Skeletal muscle tissue (tissue), 3 donors: ENCODE measurements at regions not wholly inside any gene's neighbourhood (a gene's known extent, or its start where the extent isn't known, plus 50 kb on each side); places are given as distances from the start of the nearest gene placed in this dataset.
"Not testable (repeated sequence)": the region's sequence is repeated elsewhere in the genome, so short reads cannot be mapped to it uniquely, and the experiment has no call there.

Source experiments
- H3K27ac ChIP-seq: one replicate; pipeline ENCODE4 v1.7.0; 2013; ENCODE audit warnings: mild to moderate bottlenecking, low read depth, low read length, inconsistent platforms
- H3K27me3 ChIP-seq, 3 donors: one replicate each; pipeline ENCODE4 v1.7.0; 2013; ENCODE audit warnings: low read length in 3 of 3; ENCODE audit not compliant: control insufficient read depth in 3 of 3, insufficient read depth in 3 of 3
- H3K36me3 ChIP-seq, 3 donors: one replicate each; pipeline ENCODE4 v1.7.0; 2013; ENCODE audit warnings: low read length in 3 of 3; ENCODE audit not compliant: control insufficient read depth in 3 of 3, insufficient read depth in 3 of 3
- H3K4me1 ChIP-seq, 3 donors: one replicate each; pipeline ENCODE4 v1.7.0; 2013; ENCODE audit warnings: low read length in 3 of 3, mild to moderate bottlenecking in 3 of 3; ENCODE audit not compliant: control insufficient read depth in 3 of 3, insufficient read depth in 3 of 3
- H3K4me3 ChIP-seq, 3 donors: one replicate each; pipeline ENCODE4 v1.7.0; 2013; ENCODE audit warnings: low read length in 3 of 3
- H3K9ac ChIP-seq, 3 donors: one replicate each; pipeline ENCODE4 v1.7.0; 2013; ENCODE audit warnings: low read length in 3 of 3, mild to moderate bottlenecking in 3 of 3, moderate library complexity in 2 of 3, low read depth in 1 of 3
- H3K9me3 ChIP-seq, 3 donors: one replicate each; pipeline ENCODE4 v1.7.0; 2013; ENCODE audit warnings: low read length in 3 of 3; ENCODE audit not compliant: control insufficient read depth in 3 of 3
- donor health status: Osteomylitis.

GRCh38 chr4:187118602-187119120, 395.0 kb upstream of the FAT1 start:
- no peaks in the 10 kb centered on the region for H3K27me3 ChIP-seq
- H3K27ac ChIP-seq: no peak overlapping the region
- H3K36me3 ChIP-seq: no peaks in the 10 kb centered on the region
- H3K4me1 ChIP-seq: no peaks in the 10 kb centered on the region
- no peak overlapping the region for H3K4me3 ChIP-seq
- no peak overlapping the region for H3K9ac ChIP-seq
- H3K9me3 ChIP-seq: peaks cover 0 to 3% (median 0%) of the 10 kb centered on the region in 3 donors

- H3K27me3 ChIP-seq: peaks cover 0 to 5% (median 0%) of the 10 kb centered on the region in 3 donors
- no peak overlapping the region for H3K27ac ChIP-seq
- H3K9ac ChIP-seq: no peak overlapping the region
- H3K36me3 ChIP-seq: no peaks in the 10 kb centered on the region
- no peaks in the 10 kb centered on the region for H3K4me1 ChIP-seq
- H3K9me3 ChIP-seq: no peaks in the 10 kb centered on the region
- no peak overlapping the region for H3K4me3 ChIP-seq
Measured at GRCh38 chr4:187124331-187124730, 400.7 kb upstream of the FAT1 start.

GRCh38 chr4:187125062-187125461, 401.4 kb upstream of the FAT1 start:
- H3K27ac ChIP-seq: no peak overlapping the region
- no peak overlapping the region for H3K4me3 ChIP-seq
- no peak overlapping the region for H3K9ac ChIP-seq
- H3K27me3 ChIP-seq: peaks cover 0 to 5% (median 0%) of the 10 kb centered on the region in 3 donors
- H3K9me3 ChIP-seq: no peaks in the 10 kb centered on the region
- H3K36me3 ChIP-seq: no peaks in the 10 kb centered on the region
- H3K4me1 ChIP-seq: no peaks in the 10 kb centered on the region

GRCh38 chr4:187127456-187127855, 403.8 kb upstream of the FAT1 start:
- Histone ChIP-seq H3K9me3 (peaks cover 0 to 3% (median 0%) of the 10 kb centered on the region in 3 donors), H3K4me1 (no peaks in the 10 kb centered on the region), H3K27ac (no peak overlapping the region), H3K9ac (no peak overlapping the region), H3K27me3 (peaks cover 0 to 5% (median 0%) of the 10 kb centered on the region in 3 donors), H3K36me3 (no peaks in the 10 kb centered on the region), H3K4me3 (no peak overlapping the region)

- Histone ChIP-seq H3K27ac (no peak overlapping the region), H3K36me3 (no peaks in the 10 kb centered on the region), H3K9ac (no peak overlapping the region), H3K4me3 (no peak overlapping the region), H3K4me1 (no peaks in the 10 kb centered on the region), H3K9me3 (peaks cover 0 to 3% (median 0%) of the 10 kb centered on the region in 3 donors), H3K27me3 (peaks cover 0 to 5% (median 0%) of the 10 kb centered on the region in 3 donors)
Measured at GRCh38 chr4:187128222-187128621, 404.6 kb upstream of the FAT1 start.

- no peaks in the 10 kb centered on the region for H3K4me1 ChIP-seq
- no peak overlapping the region for H3K4me3 ChIP-seq
- H3K27me3 ChIP-seq: peaks cover 0 to 4% (median 0%) of the 10 kb centered on the region in 3 donors
- no peak overlapping the region for H3K9ac ChIP-seq
- H3K9me3 ChIP-seq: peaks cover 0 to 3% (median 0%) of the 10 kb centered on the region in 3 donors
- no peaks in the 10 kb centered on the region for H3K36me3 ChIP-seq
- no peak overlapping the region for H3K27ac ChIP-seq
Measured at GRCh38 chr4:187128976-187129375, 405.3 kb upstream of the FAT1 start.

GRCh38 chr4:187131826-187132225, 408.2 kb upstream of the FAT1 start:
- not testable (repeated sequence) for H3K4me1 ChIP-seq, H3K36me3 ChIP-seq, H3K4me3 ChIP-seq, H3K9ac ChIP-seq, H3K27ac ChIP-seq, H3K27me3 ChIP-seq, H3K9me3 ChIP-seq

- H3K4me1 ChIP-seq: no peaks in the 10 kb centered on the region
- no peaks in the 10 kb centered on the region for H3K9me3 ChIP-seq
- no peak overlapping the region for H3K4me3 ChIP-seq
- H3K9ac ChIP-seq: no peak overlapping the region
- no peaks in the 10 kb centered on the region for H3K36me3 ChIP-seq
- no peaks in the 10 kb centered on the region for H3K27me3 ChIP-seq
- no peak overlapping the region for H3K27ac ChIP-seq
Measured at GRCh38 chr4:187135878-187136277, 412.2 kb upstream of the FAT1 start.

GRCh38 chr4:187139141-187139540, 415.5 kb upstream of the FAT1 start:
- Histone ChIP-seq H3K9ac (no peak overlapping the region), H3K4me3 (no peak overlapping the region), H3K27me3 (no peaks in the 10 kb centered on the region), H3K36me3 (no peaks in the 10 kb centered on the region), H3K4me1 (no peaks in the 10 kb centered on the region), H3K27ac (no peak overlapping the region), H3K9me3 (no peaks in the 10 kb centered on the region)

- Histone ChIP-seq H3K4me1 (no peaks in the 10 kb centered on the region), H3K27me3 (no peaks in the 10 kb centered on the region), H3K9me3 (no peaks in the 10 kb centered on the region), H3K36me3 (no peaks in the 10 kb centered on the region), H3K27ac (no peak overlapping the region), H3K4me3 (no peak overlapping the region), H3K9ac (no peak overlapping the region)
Measured at GRCh38 chr4:187141101-187141500, 417.4 kb upstream of the FAT1 start.
